ENCODE measurements at regions not wholly inside any gene's neighbourhood (a gene's known extent, or its start where the extent isn't known, plus 50 kb on each side); places are given as distances from the start of the nearest gene placed in this dataset.

DNA sequence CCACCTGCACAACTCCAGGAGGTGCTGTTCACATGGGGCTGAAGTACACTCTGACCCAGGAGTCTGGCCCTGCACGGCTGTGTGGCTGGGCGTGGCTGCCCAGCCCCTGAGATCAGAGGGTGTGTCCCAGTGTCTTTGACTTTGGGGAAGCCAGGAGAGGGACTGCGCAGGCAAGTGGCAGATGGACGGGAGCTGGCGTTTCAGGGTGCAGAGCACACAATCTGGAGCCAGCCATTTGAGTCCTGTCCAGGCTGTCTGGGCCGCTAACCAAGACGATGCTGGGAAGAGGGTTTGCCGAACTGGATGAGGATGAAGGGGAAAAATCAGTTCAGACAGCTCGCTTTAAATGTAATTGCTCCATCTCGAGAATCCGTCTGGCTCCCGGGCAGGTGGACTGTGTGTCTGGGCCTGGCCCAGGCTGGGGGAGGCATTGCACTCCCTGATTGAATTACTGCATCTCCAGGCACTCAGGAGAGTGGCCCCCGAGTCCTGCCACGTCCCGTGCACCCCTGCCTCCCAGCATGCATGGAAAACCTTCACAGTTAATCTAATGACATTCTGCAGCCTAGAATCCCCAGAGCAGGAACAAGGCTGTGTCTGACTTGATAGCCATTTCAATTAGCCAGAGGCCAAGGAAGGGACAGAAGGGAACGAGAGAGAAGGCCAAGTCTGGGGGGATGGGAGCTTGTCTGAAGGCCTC is 120.8 kb upstream of the NANOS1 start (continued):
- TF ChIP-seq CHD7 (IDR thresholded peaks at IDR 0.05; ENCODE audit: insufficient replicate concordance, low read length), result no peak
- no peak for TF ChIP-seq CHD1 (IDR thresholded peaks at IDR 0.05; ENCODE audit: low read depth, low read length)
- no peak for TF ChIP-seq CBX8 (IDR thresholded peaks at IDR 0.05; ENCODE audit: borderline replicate concordance, low read depth, low read length)
- no peak for TF ChIP-seq SRF (IDR thresholded peaks at IDR 0.05; ENCODE audit: low read depth, low read length)
- TF ChIP-seq SP2 (IDR thresholded peaks at IDR 0.05; ENCODE audit: low read length), result no peak
- no peak for TF ChIP-seq YY1 (IDR thresholded peaks at IDR 0.05; ENCODE audit: low read depth, low read length)
- no peak for TF ChIP-seq NRF1 (IDR thresholded peaks at IDR 0.05; ENCODE audit: low read depth, low read length)
- no peak for TF ChIP-seq RNF2 (IDR thresholded peaks at IDR 0.05; ENCODE audit: borderline replicate concordance, low read depth, low read length, missing control alignments, poor library complexity, severe bottlenecking)
- no peak for TF ChIP-seq POU5F1 (IDR thresholded peaks at IDR 0.05; ENCODE audit: low read depth, low read length)
- TF ChIP-seq MAFK (IDR thresholded peaks at IDR 0.05; ENCODE audit: low read depth, low read length), result no peak
- no peak for TF ChIP-seq POLR2A (IDR thresholded peaks at IDR 0.05; ENCODE audit: control extremely low read depth in 1 of 2, low read depth in 2 of 2, low read length in 2 of 2)
- TF ChIP-seq SIX5 (IDR thresholded peaks at IDR 0.05; ENCODE audit: low read depth, low read length), result no peak

Measured in H1 (cell line).